PC-3 (cell line): ENCODE measurements at regions not wholly inside any gene's neighbourhood (a gene's known extent, or its start where the extent isn't known, plus 50 kb on each side); places are given as distances from the start of the nearest gene placed in this dataset.
"Not testable (repeated sequence)": the region's sequence is repeated elsewhere in the genome, so short reads cannot be mapped to it uniquely, and the experiment has no call there.

ENCODE experiments used
- ATAC-seq: fragments of 200-7000 bp; cut with Tn5 transposase; 2 replicates; pipeline ENCODE4 v1.9.1; 2020; ENCODE audit warnings: mild to moderate bottlenecking, moderate library complexity
- BruUV-seq: library from RNA; stranded (reverse); fragments of 400-500 nt; replicated peaks from 2 replicates; lab custom pipeline; 2021; lab: Mats Ljungman, UMichigan
- CTCF ChIA-PET: fragments of 300-600 bp; sonication (Branson Sonifier 250); formaldehyde crosslinking; loops from one replicate; lab custom pipeline; 2022; ENCODE audit warnings: antibody characterized with exemption; lab: Charles Lee
- POLR2A ChIA-PET: fragments of 300-600 bp; sonication (Branson Sonifier 250); formaldehyde crosslinking; loops from one replicate; lab custom pipeline; 2022; ENCODE audit warnings: antibody characterized with exemption; ENCODE audit not compliant: unreplicated experiment; lab: Charles Lee
- DNase-seq: peaks from one replicate; pipeline ENCODE4 v3.0.0-alpha.2; 2015
- H2AFZ ChIP-seq: fragments of 300-600 bp; sonication (generic); 2 replicates; pipeline ENCODE4 v1.6.0; 2016; ENCODE audit warnings: antibody characterized with exemption, low read length
- H3F3A ChIP-seq: fragments of 300-600 bp; sonication (generic); one replicate; pipeline ENCODE4 v1.6.0; 2017; ENCODE audit warnings: antibody characterized with exemption, low read length, control low read depth, mild to moderate bottlenecking; ENCODE audit not compliant: unreplicated experiment
- H3K27ac ChIP-seq: fragments of 300-600 bp; sonication (generic); 2 replicates; pipeline ENCODE4 v1.5.1; 2016; ENCODE audit warnings: mild to moderate bottlenecking, low read length
- H3K27me3 ChIP-seq: fragments of 300-600 bp; sonication (generic); 2 replicates; pipeline ENCODE4 v1.6.1; 2016; ENCODE audit warnings: low read length, mixed read lengths
- H3K36me3 ChIP-seq: fragments of 300-600 bp; sonication (generic); 2 replicates; pipeline ENCODE4 v1.6.1; 2016; ENCODE audit warnings: low read depth, mixed run types, low read length, mixed read lengths
- H3K4me1 ChIP-seq: fragments of 300-600 bp; sonication (generic); 2 replicates; pipeline ENCODE4 v1.5.1; 2016; ENCODE audit warnings: low read length; ENCODE audit not compliant: insufficient read depth
- H3K4me2 ChIP-seq: fragments of 300-600 bp; sonication (generic); 2 replicates; pipeline ENCODE4 v1.6.0; 2016; ENCODE audit warnings: low read length
- H3K4me3 ChIP-seq: fragments of 300-600 bp; sonication (generic); 2 replicates; pipeline ENCODE4 v1.5.1; 2016; ENCODE audit warnings: mild to moderate bottlenecking, low read length, mixed read lengths
- H3K79me2 ChIP-seq: fragments of 300-600 bp; sonication (generic); 2 replicates; pipeline ENCODE4 v1.6.1; 2017; ENCODE audit warnings: low read length, mixed read lengths
- H3K9ac ChIP-seq: fragments of 300-600 bp; sonication (generic); 2 replicates; pipeline ENCODE4 v1.6.0; 2016; ENCODE audit warnings: mild to moderate bottlenecking, low read length
- H3K9me2 ChIP-seq: fragments of 300-600 bp; sonication (generic); replicated peaks from 2 replicates; pipeline ENCODE4 v1.6.1; 2016; ENCODE audit warnings: mixed run types, low read length, mixed read lengths
- H3K9me3 ChIP-seq: fragments of 300-600 bp; sonication (generic); 2 replicates; pipeline ENCODE4 v1.6.1; 2016; ENCODE audit warnings: low read length, mixed read lengths
- H4K20me1 ChIP-seq: fragments of 300-600 bp; sonication (generic); 2 replicates; pipeline ENCODE4 v1.6.1; 2016; ENCODE audit warnings: low read length, mixed read lengths
- CTCF ChIP-seq: fragments of 300-600 bp; sonication (generic); conservative IDR thresholded peaks from 2 replicates; pipeline ENCODE4 v1.5.1; 2017; ENCODE audit warnings: antibody characterized with exemption, low read depth, mild to moderate bottlenecking, low read length
- intact Hi-C: fragments of 100-400 bp; cut with micrococcal nuclease; formaldehyde crosslinking; loops from 2 replicates; pipeline ENCODE4 v1.9.0; 2023

- peak; percentile 2 for DNase-seq
- CTCF ChIA-PET, H2AFZ ChIP-seq: not testable (repeated sequence)
Measured at GRCh38 chr16:29181921-29182411, 197.1 kb downstream of the LAT start.

GRCh38 chr16:29181254-29181780 lies 196.5 kb downstream of the LAT start:
- CTCF ChIA-PET, DNase-seq, H3K9me3 ChIP-seq, H3K27ac ChIP-seq, H3K4me3 ChIP-seq, intact Hi-C loops, BruUV-seq, H3K36me3 ChIP-seq, H3K4me1 ChIP-seq, H3K9ac ChIP-seq, H3K4me2 ChIP-seq, H2AFZ ChIP-seq, POLR2A ChIA-PET, ATAC-seq, H3K9me2 ChIP-seq, H3K27me3 ChIP-seq, H3F3A ChIP-seq, H4K20me1 ChIP-seq, H3K79me2 ChIP-seq: not testable (repeated sequence)

More at GRCh38 chr16:29181921-29182411, 197.1 kb downstream of the LAT start:
- H3F3A ChIP-seq, H3K4me1 ChIP-seq, H3K9me2 ChIP-seq, ATAC-seq, H4K20me1 ChIP-seq, H3K27me3 ChIP-seq, H3K4me3 ChIP-seq, H3K9me3 ChIP-seq, H3K79me2 ChIP-seq, POLR2A ChIA-PET, intact Hi-C loops, H3K27ac ChIP-seq, H3K36me3 ChIP-seq, BruUV-seq, H3K9ac ChIP-seq, H3K4me2 ChIP-seq: not testable (repeated sequence)
- peak; percentile 32; the same call in 1 of the 2 replicates for TF ChIP-seq CTCF

- H2AFZ ChIP-seq, POLR2A ChIA-PET: not testable (repeated sequence)
Measured at GRCh38 chr16:29180206-29180600, 195.4 kb downstream of the LAT start.

GRCh38 chr16:29179401-29180205 lies 194.8 kb downstream of the LAT start:
- BruUV-seq, H3K36me3 ChIP-seq, DNase-seq, H3K4me3 ChIP-seq, H3K27me3 ChIP-seq, ATAC-seq, H3K27ac ChIP-seq, H3K9me3 ChIP-seq, H4K20me1 ChIP-seq, H3K9me2 ChIP-seq, CTCF ChIA-PET, H3K9ac ChIP-seq, H3K79me2 ChIP-seq, H3F3A ChIP-seq, H2AFZ ChIP-seq, H3K4me1 ChIP-seq, H3K4me2 ChIP-seq, POLR2A ChIA-PET, intact Hi-C loops: not testable (repeated sequence)

More at GRCh38 chr16:29180206-29180600, 195.4 kb downstream of the LAT start:
- H3K4me2 ChIP-seq, H4K20me1 ChIP-seq, H3K4me3 ChIP-seq, ATAC-seq, H3K79me2 ChIP-seq, H3K27me3 ChIP-seq, H3K36me3 ChIP-seq, CTCF ChIA-PET, intact Hi-C loops, H3F3A ChIP-seq, BruUV-seq, H3K27ac ChIP-seq, H3K9ac ChIP-seq, H3K9me3 ChIP-seq, DNase-seq, H3K4me1 ChIP-seq, H3K9me2 ChIP-seq: not testable (repeated sequence)

GRCh38 chr16:29177888-29178726 lies 193.3 kb downstream of the LAT start:
- H3K4me1 ChIP-seq, H3K9ac ChIP-seq, H3K27me3 ChIP-seq, H3F3A ChIP-seq, POLR2A ChIA-PET, H3K4me2 ChIP-seq, H3K9me2 ChIP-seq, H3K79me2 ChIP-seq, DNase-seq, H2AFZ ChIP-seq, H3K27ac ChIP-seq, H3K36me3 ChIP-seq, BruUV-seq, H3K9me3 ChIP-seq, ATAC-seq, H4K20me1 ChIP-seq, CTCF ChIA-PET, intact Hi-C loops, H3K4me3 ChIP-seq: not testable (repeated sequence)
